H1 (cell line): ENCODE measurements at regions not wholly inside any gene's neighbourhood (a gene's known extent, or its start where the extent isn't known, plus 50 kb on each side); places are given as distances from the start of the nearest gene placed in this dataset.

ENCODE experiments used
- CTCF ChIA-PET: fragments of 300-600 bp; sonication (Branson Sonifier 250); formaldehyde crosslinking; loops from one replicate; lab custom pipeline; 2021; ENCODE audit not compliant: partially characterized antibody; lab: Charles Lee
- POLR2A ChIA-PET: fragments of 300-600 bp; sonication (Branson Sonifier 250); formaldehyde crosslinking; loops from one replicate; lab custom pipeline; 2021; ENCODE audit warnings: inconsistent platforms; ENCODE audit not compliant: partially characterized antibody; lab: Charles Lee
- DNase-seq, 2 experiments: peaks; one replicate each; pipeline versions ENCODE4 v3.0.0 to v3.0.0-alpha.2; 2010 to 2022; ENCODE audit warnings: low spot score in 2 of 2, low read depth in 1 of 2, mixed read lengths in 1 of 2
- FAIRE-seq: peaks from 2 replicates; lab custom pipeline; 2011; peaks lifted over from hg19 to GRCh38; lab: Jason Lieb, UNC
- H2AFZ ChIP-seq: 2 replicates; pipeline ENCODE4 v1.8.1; 2012; ENCODE audit warnings: low read length, inconsistent platforms
- H2AK5ac ChIP-seq: 2 replicates; pipeline ENCODE4 v1.6.1; 2013; ENCODE audit warnings: low read depth, low read length
- H2BK120ac ChIP-seq: replicated peaks from 2 replicates; pipeline ENCODE3; 2013; ENCODE audit warnings: low read depth, low read length, inconsistent platforms
- H2BK12ac ChIP-seq: 2 replicates; pipeline ENCODE4 v1.6.1; 2013; ENCODE audit warnings: low read depth, low read length
- H2BK15ac ChIP-seq: 2 replicates; pipeline ENCODE4 v1.6.1; 2013; ENCODE audit warnings: low read length
- H2BK20ac ChIP-seq: 2 replicates; pipeline ENCODE4 v1.6.1; 2013; ENCODE audit warnings: low read length
- H2BK5ac ChIP-seq: 2 replicates; pipeline ENCODE4 v1.6.1; 2013; ENCODE audit warnings: low read depth, low read length
- H3K14ac ChIP-seq: 2 replicates; pipeline ENCODE4 v1.6.1; 2013; ENCODE audit warnings: inconsistent platforms; ENCODE audit not compliant: insufficient read length
- H3K18ac ChIP-seq: 2 replicates; pipeline ENCODE4 v1.6.1; 2013; ENCODE audit warnings: low read length; ENCODE audit errors: extremely low read depth
- H3K23ac ChIP-seq: 2 replicates; pipeline ENCODE4 v1.6.1; 2013; ENCODE audit warnings: inconsistent platforms; ENCODE audit not compliant: insufficient read length
- H3K23me2 ChIP-seq: 2 replicates; pipeline ENCODE4 v1.6.1; 2013; ENCODE audit warnings: low read depth, low read length
- H3K27ac ChIP-seq: 2 replicates; pipeline ENCODE4 v1.6.1; 2011; ENCODE audit warnings: low read depth, low read length, inconsistent platforms
- H3K27me3 ChIP-seq, 4 experiments: replicated peaks in 1 of 4; 1 replicate in 1 of 4; 2 replicates in 3 of 4; pipeline versions ENCODE4 v1.6.1 to v1.8.1; 2011 to 2013; ENCODE audit warnings: low read length in 3 of 4, mild to moderate bottlenecking in 3 of 4, inconsistent platforms in 2 of 4, mixed read lengths in 2 of 4, moderate library complexity in 1 of 4; ENCODE audit not compliant: control insufficient read depth in 3 of 4, insufficient read depth in 3 of 4; ENCODE audit errors: extremely low read depth in 1 of 4
- H3K36me3 ChIP-seq, 4 experiments: 2 replicates each; pipeline versions ENCODE4 v1.6.1 to v1.8.1; 2011 to 2013; ENCODE audit warnings: mild to moderate bottlenecking in 4 of 4, low read length in 3 of 4, moderate library complexity in 2 of 4, control low read depth in 1 of 4, inconsistent platforms in 1 of 4; ENCODE audit not compliant: insufficient read depth in 4 of 4, control insufficient read depth in 2 of 4
- H3K4ac ChIP-seq: replicated peaks from 2 replicates; pipeline ENCODE3; 2013; ENCODE audit warnings: low read length, low read depth, mixed read lengths, inconsistent platforms; ENCODE audit not compliant: insufficient read length
- H3K4me1 ChIP-seq, 4 experiments: replicated peaks in 1 of 4; 1 replicate in 1 of 4; 2 replicates in 3 of 4; pipeline versions ENCODE4 v1.6.1 to v1.8.1; 2011 to 2013; ENCODE audit warnings: low read length in 3 of 4, inconsistent platforms in 2 of 4, mixed read lengths in 1 of 4; ENCODE audit not compliant: insufficient read depth in 4 of 4, control insufficient read depth in 3 of 4
- H3K4me2 ChIP-seq, 2 experiments: 2 replicates each; pipeline versions ENCODE4 v1.6.1 to v1.8.1; 2011 to 2013; ENCODE audit warnings: low read depth in 2 of 2, low read length in 2 of 2, control low read depth in 1 of 2, inconsistent platforms in 1 of 2, mild to moderate bottlenecking in 1 of 2; ENCODE audit not compliant: insufficient read depth in 1 of 2
- H3K4me3 ChIP-seq, 4 experiments: fragments of 200-600, 300-600 bp in 1 of 4; sonication (generic), shearing (Covaris generic), sonication (Bioruptor Twin) in 1 of 4; 2 replicates each; pipeline versions ENCODE4 v1.5.1 to v1.8.1; 2011 to 2016; ENCODE audit warnings: low read length in 4 of 4, low read depth in 3 of 4, control low read depth in 2 of 4, inconsistent platforms in 2 of 4, mild to moderate bottlenecking in 2 of 4, mixed read lengths in 1 of 4, moderate library complexity in 1 of 4; ENCODE audit not compliant: insufficient read depth in 2 of 4; ENCODE audit errors: extremely low read depth in 1 of 4
- H3K56ac ChIP-seq: replicated peaks from 2 replicates; pipeline ENCODE3; 2013; ENCODE audit warnings: low read depth, mild to moderate bottlenecking, mixed read lengths, low read length, inconsistent platforms; ENCODE audit not compliant: insufficient read length
- H3K79me1 ChIP-seq: 2 replicates; pipeline ENCODE4 v1.6.1; 2013; ENCODE audit warnings: low read depth, low read length, control low read depth
- H3K79me2 ChIP-seq, 2 experiments: 2 replicates each; pipeline versions ENCODE4 v1.6.1 to v1.8.1; 2012 to 2013; ENCODE audit warnings: low read length in 2 of 2, mild to moderate bottlenecking in 2 of 2, inconsistent platforms in 1 of 2; ENCODE audit not compliant: insufficient read depth in 2 of 2, control insufficient read depth in 1 of 2
- H3K9ac ChIP-seq, 4 experiments: replicated peaks in 1 of 4; 1 replicate in 1 of 4; 2 replicates in 3 of 4; pipeline versions ENCODE4 v1.6.1 to v1.8.1; 2011 to 2013; ENCODE audit warnings: low read depth in 3 of 4, low read length in 3 of 4, control low read depth in 2 of 4, mild to moderate bottlenecking in 2 of 4, moderate library complexity in 2 of 4, inconsistent platforms in 1 of 4; ENCODE audit errors: extremely low read depth in 1 of 4
- H3K9me3 ChIP-seq, 2 experiments: 2 replicates each; pipeline versions ENCODE4 v1.6.1 to v1.8.1; 2012 to 2013; ENCODE audit warnings: mild to moderate bottlenecking in 2 of 2, moderate library complexity in 2 of 2, control low read depth in 1 of 2, inconsistent platforms in 1 of 2, low read depth in 1 of 2, low read length in 1 of 2, mixed read lengths in 1 of 2; ENCODE audit not compliant: insufficient read depth in 2 of 2
- H4K20me1 ChIP-seq, 2 experiments: replicated peaks in 1 of 2; 2 replicates each; pipeline versions ENCODE3 to v1.8.1; 2011 to 2013; ENCODE audit warnings: inconsistent platforms in 2 of 2, low read length in 2 of 2, mild to moderate bottlenecking in 1 of 2; ENCODE audit not compliant: insufficient read depth in 2 of 2, control insufficient read depth in 1 of 2
- H4K5ac ChIP-seq: 2 replicates; pipeline ENCODE4 v1.6.1; 2013; ENCODE audit warnings: low read length, low read depth, mixed read lengths, inconsistent platforms; ENCODE audit not compliant: insufficient read length
- H4K8ac ChIP-seq: 2 replicates; pipeline ENCODE4 v1.8.0; 2013; ENCODE audit warnings: mild to moderate bottlenecking, moderate library complexity, low read length, inconsistent platforms; ENCODE audit not compliant: insufficient read depth; ENCODE audit errors: extremely low read depth
- H4K91ac ChIP-seq: replicated peaks from 2 replicates; pipeline ENCODE3; 2013; ENCODE audit warnings: low read length, mixed read lengths, inconsistent platforms; ENCODE audit not compliant: insufficient read length
- BACH1 ChIP-seq: IDR thresholded peaks from 2 replicates; pipeline ENCODE4 v1.6.1; 2012; ENCODE audit warnings: low read length, improper control_type of control experiment
- CBX8 ChIP-seq: fragments of 300-800, 300-1000 bp; sonication (generic); IDR thresholded peaks from 2 replicates; pipeline ENCODE4 v1.7.1; 2016; ENCODE audit warnings: low read depth, low read length, borderline replicate concordance
- CHD2 ChIP-seq: IDR thresholded peaks from 2 replicates; pipeline ENCODE4 v1.6.1; 2012; ENCODE audit warnings: low read length, improper control_type of control experiment
- CTBP2 ChIP-seq: IDR thresholded peaks from 2 replicates; pipeline ENCODE4 v1.7.0; 2011; ENCODE audit warnings: borderline replicate concordance, mild to moderate bottlenecking, moderate library complexity, mixed read lengths, low read length; ENCODE audit not compliant: insufficient read depth, insufficient read length
- EGR1 ChIP-seq: IDR thresholded peaks from 2 replicates; pipeline ENCODE4 v1.6.1; 2011; ENCODE audit warnings: low read depth, low read length, borderline replicate concordance
- GTF2F1 ChIP-seq: IDR thresholded peaks from 2 replicates; pipeline ENCODE4 v1.6.1; 2012; ENCODE audit warnings: low read depth, low read length, improper control_type of control experiment, borderline replicate concordance
- NRF1 ChIP-seq: IDR thresholded peaks from 2 replicates; pipeline ENCODE4 v1.6.1; 2011; ENCODE audit warnings: mild to moderate bottlenecking, low read depth, low read length, improper control_type of control experiment
- RBBP5 ChIP-seq: IDR thresholded peaks from 2 replicates; pipeline ENCODE4 v1.7.1; 2012; ENCODE audit warnings: low read depth, mild to moderate bottlenecking, inconsistent platforms, low read length, moderate library complexity, borderline replicate concordance
- RXRA ChIP-seq: IDR thresholded peaks from 2 replicates; pipeline ENCODE4 v1.6.1; 2011; ENCODE audit warnings: low read depth, mild to moderate bottlenecking, low read length, moderate library complexity; ENCODE audit not compliant: insufficient read depth
- TAF1 ChIP-seq: IDR thresholded peaks from 2 replicates; pipeline ENCODE4 v1.6.1; 2011; ENCODE audit warnings: mild to moderate bottlenecking, low read depth, low read length
- WGBS, 2 experiments: shearing (Covaris generic) in 1 of 2; methylation state at CpG; one replicate each; pipeline versions ENCODE4 v1.1.6 to v1.1.7; 2013 to 2015; ENCODE audit warnings: low lambda C conversion rate in 2 of 2, mixed read lengths in 2 of 2, inconsistent platforms in 1 of 2, low coverage in 1 of 2, missing lambda C conversion rate in 1 of 2; ENCODE audit not compliant: insufficient replicate concordance in 2 of 2, insufficient coverage in 1 of 2, insufficient read length in 1 of 2; ENCODE audit errors: extremely low coverage in 1 of 2, missing lambda C conversion rate in 1 of 2; 5-methylcytosine and 5-hydroxymethylcytosine counted together
- TF ChIP-seq, protein P1 (sequence below), 3 experiments: IDR thresholded peaks; 1 replicate in 2 of 3; 2 replicates in 1 of 3; pipeline versions ENCODE4 v1.5.1 to v1.6.1; 2011; ENCODE audit warnings: low read length in 3 of 3, mild to moderate bottlenecking in 3 of 3, inconsistent platforms in 2 of 3, low read depth in 1 of 3, moderate library complexity in 1 of 3; ENCODE audit not compliant: insufficient read depth in 1 of 3; ENCODE audit errors: control extremely low read depth in 1 of 3

DNA sequence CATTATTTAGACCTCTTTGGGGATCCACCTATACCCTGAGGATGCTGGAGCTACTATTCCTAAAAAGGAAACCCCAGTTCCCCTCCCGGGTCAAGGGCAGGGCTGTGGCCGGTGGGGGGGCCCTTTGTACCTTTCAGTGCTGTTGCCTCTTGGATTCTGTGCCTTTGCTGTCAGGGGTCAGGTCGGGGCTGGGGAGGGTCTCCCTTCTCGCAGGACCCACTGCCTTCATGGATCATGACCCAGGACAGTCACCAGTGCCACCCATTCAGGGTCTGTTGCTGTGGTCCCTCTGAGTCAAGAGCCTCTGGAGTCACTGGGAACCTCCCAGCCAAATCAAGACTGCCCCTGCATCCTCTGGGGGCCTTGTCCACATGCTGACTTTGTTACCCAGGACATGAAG, 78.1 kb upstream of the CCND1 start:
- no peak overlapping the region for H2AK5ac ChIP-seq
- no peak overlapping the region for H3K23ac ChIP-seq
- no peak overlapping the region for H4K5ac ChIP-seq
- H2BK120ac ChIP-seq: no peak overlapping the region
- H3K4me2 ChIP-seq: no peak overlapping the region
- 0 out of 7 replicates have a peak, but pooled peaks cover 0 to 2% (median 0%) of the 10 kb centered on the region in 4 experiments for H3K4me1 ChIP-seq
- H3K79me2 ChIP-seq: no peaks in the 10 kb centered on the region
- H3K4me3 ChIP-seq: no peak overlapping the region
- H3K18ac ChIP-seq: no peak overlapping the region
- no peak overlapping the region for H3K14ac ChIP-seq
- DNase-seq (no peak), FAIRE-seq (no peak)
- no peak overlapping the region for H3K9ac ChIP-seq
- no peaks in the 10 kb centered on the region for H3K36me3 ChIP-seq
- no peaks in the 10 kb centered on the region for H3K9me3 ChIP-seq
- no peak overlapping the region for H3K27ac ChIP-seq
- H2BK15ac ChIP-seq: no peak overlapping the region
- H2BK20ac ChIP-seq: no peak overlapping the region
- H3K23me2 ChIP-seq: no peaks in the 10 kb centered on the region
- H4K20me1 ChIP-seq: no peaks in the 10 kb centered on the region
- H3K79me1 ChIP-seq: no peaks in the 10 kb centered on the region
- no peak overlapping the region for H4K8ac ChIP-seq
- WGBS, 2 experiments: 87% methylated on average over 4 of the region's 4 CpGs; no CpG with 5 or more reads in 1 of the 2 experiments
- CTCF ChIA-PET: no interaction called here
- no peak overlapping the region for H2AFZ ChIP-seq
- no peaks in the 10 kb centered on the region for H3K27me3 ChIP-seq
- POLR2A ChIA-PET: no interaction called here
- H2BK5ac ChIP-seq: no peak overlapping the region
- H3K4ac ChIP-seq: no peak overlapping the region
- H4K91ac ChIP-seq: no peak overlapping the region
- no peak overlapping the region for H3K56ac ChIP-seq
- no peak overlapping the region for H2BK12ac ChIP-seq
- TF ChIP-seq RXRA (no peak), TAF1 (no peak), CHD2 (no peak), BACH1 (no peak), CBX8 (no peak), RBBP5 (no peak), CTBP2 (no peak), EGR1 (no peak), GTF2F1 (no peak), NRF1 (no peak)
- TF ChIP-seq, protein P1, sequence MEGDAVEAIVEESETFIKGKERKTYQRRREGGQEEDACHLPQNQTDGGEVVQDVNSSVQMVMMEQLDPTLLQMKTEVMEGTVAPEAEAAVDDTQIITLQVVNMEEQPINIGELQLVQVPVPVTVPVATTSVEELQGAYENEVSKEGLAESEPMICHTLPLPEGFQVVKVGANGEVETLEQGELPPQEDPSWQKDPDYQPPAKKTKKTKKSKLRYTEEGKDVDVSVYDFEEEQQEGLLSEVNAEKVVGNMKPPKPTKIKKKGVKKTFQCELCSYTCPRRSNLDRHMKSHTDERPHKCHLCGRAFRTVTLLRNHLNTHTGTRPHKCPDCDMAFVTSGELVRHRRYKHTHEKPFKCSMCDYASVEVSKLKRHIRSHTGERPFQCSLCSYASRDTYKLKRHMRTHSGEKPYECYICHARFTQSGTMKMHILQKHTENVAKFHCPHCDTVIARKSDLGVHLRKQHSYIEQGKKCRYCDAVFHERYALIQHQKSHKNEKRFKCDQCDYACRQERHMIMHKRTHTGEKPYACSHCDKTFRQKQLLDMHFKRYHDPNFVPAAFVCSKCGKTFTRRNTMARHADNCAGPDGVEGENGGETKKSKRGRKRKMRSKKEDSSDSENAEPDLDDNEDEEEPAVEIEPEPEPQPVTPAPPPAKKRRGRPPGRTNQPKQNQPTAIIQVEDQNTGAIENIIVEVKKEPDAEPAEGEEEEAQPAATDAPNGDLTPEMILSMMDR (IDR thresholded peaks at IDR 0.05; ENCODE audit: control extremely low read depth in 1 of 3, insufficient read depth in 1 of 3, low read depth in 1 of 3, low read length in 3 of 3): no peak
